22Rv1 (cell line): ENCODE measurements at regions not wholly inside any gene's neighbourhood (a gene's known extent, or its start where the extent isn't known, plus 50 kb on each side); places are given as distances from the start of the nearest gene placed in this dataset.

Experiments
- CTCF ChIP-seq: fragments of 450-650 bp; IDR thresholded peaks from 2 replicates; pipeline ENCODE4 v1.5.1; 2017; ENCODE audit warnings: mild to moderate bottlenecking
- ZFX ChIP-seq: fragments of 450-650 bp; IDR thresholded peaks from 2 replicates; pipeline ENCODE4 v1.6.1; 2017; ENCODE audit warnings: antibody characterized with exemption, borderline replicate concordance

GRCh38 chr12:3924761-3925160, 51.6 kb upstream of the PARP11 start:
- no peak for TF ChIP-seq CTCF
- no peak for TF ChIP-seq ZFX
